Uterus (tissue), 3 donors: ENCODE measurements at regions not wholly inside any gene's neighbourhood (a gene's known extent, or its start where the extent isn't known, plus 50 kb on each side); places are given as distances from the start of the nearest gene placed in this dataset.

Experiments used
- DNase-seq, 2 donors: peaks; one replicate each; pipeline ENCODE4 v3.0.0-alpha.2; 2019 to 2020
- H3K27ac ChIP-seq, 2 donors: fragments of 200-600 bp; sonication (generic); 1 replicate in 1 of 2; 2 replicates in 1 of 2; pipeline ENCODE4 v1.5.1; 2016 to 2018
- H3K27me3 ChIP-seq, 2 donors: fragments of 200-600 bp; sonication (generic); one replicate each; pipeline ENCODE4 v1.5.1; 2018 to 2019; ENCODE audit warnings: control low read depth in 1 of 2
- H3K36me3 ChIP-seq, 2 donors: fragments of 200-600 bp; sonication (generic); one replicate each; pipeline ENCODE4 v1.5.1; 2019; ENCODE audit warnings: control low read depth in 1 of 2
- H3K4me1 ChIP-seq, 2 donors: fragments of 200-600 bp; sonication (generic); one replicate each; pipeline ENCODE4 v1.5.1; 2018 to 2019; ENCODE audit warnings: control low read depth in 1 of 2
- H3K4me3 ChIP-seq, 2 donors: fragments of 200-600 bp; sonication (generic); 1 replicate in 1 of 2; 2 replicates in 1 of 2; pipeline ENCODE4 v1.5.1; 2018 to 2019; ENCODE audit warnings: mild to moderate bottlenecking in 1 of 2
- H3K9me3 ChIP-seq, 2 donors: fragments of 200-600 bp; sonication (generic); one replicate each; pipeline ENCODE4 v1.5.1; 2019; ENCODE audit warnings: control low read depth in 1 of 2
- POLR2A ChIP-seq, 2 donors: fragments of 450-650 bp; IDR thresholded peaks; one replicate each; pipeline ENCODE4 v1.6.1; 2016; ENCODE audit warnings: antibody characterized with exemption in 2 of 2, mild to moderate bottlenecking in 1 of 2, moderate library complexity in 1 of 2
- intact Hi-C: fragments of 100-400 bp; cut with DNase I; formaldehyde crosslinking; loops from one replicate; pipeline ENCODE4 v1.15.1; 2023; ENCODE audit warnings: low total_unique reads
- TF ChIP-seq, protein P1 (sequence below), 4 experiments: fragments of 200-600 bp in 2 of 4; fragments of 450-650 bp in 2 of 4; sonication (generic) in 2 of 4; IDR thresholded peaks; one replicate each; pipeline ENCODE4 v1.5.1; 2016 to 2019; ENCODE audit warnings: antibody characterized with exemption in 4 of 4, mild to moderate bottlenecking in 2 of 4, moderate library complexity in 1 of 4
- donor health status: DM: yes; HTN: yes; CAD: no.

DNA sequence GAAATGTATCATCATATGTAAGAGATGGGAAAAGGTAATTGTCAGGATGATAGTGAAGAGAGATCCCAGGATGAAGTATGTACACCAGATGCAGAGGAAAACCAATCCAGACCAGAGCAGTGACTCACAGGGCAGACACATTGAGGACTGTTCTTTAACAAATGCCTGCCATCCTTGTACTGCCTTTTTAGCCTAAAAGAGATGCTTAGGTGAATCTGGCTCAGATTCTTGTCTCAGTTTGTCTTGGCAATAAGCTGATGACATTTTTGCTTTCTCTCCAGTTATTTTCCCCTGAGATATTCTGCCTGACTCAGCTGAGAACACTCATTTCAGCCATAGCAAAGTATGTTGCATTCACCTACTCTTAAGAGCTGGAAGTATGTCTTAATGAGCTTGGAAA lies 405.3 kb upstream of the USP15 start:
- Histone ChIP-seq H3K9me3 (no peaks in the 10 kb centered on the region), H3K27me3 (no peaks in the 10 kb centered on the region), H3K27ac (no peak overlapping the region), H3K36me3 (no peaks in the 10 kb centered on the region), H3K4me3 (no peak overlapping the region), H3K4me1 (no peaks in the 10 kb centered on the region)
- intact Hi-C loops = no loop called here
- TF ChIP-seq, protein P1, sequence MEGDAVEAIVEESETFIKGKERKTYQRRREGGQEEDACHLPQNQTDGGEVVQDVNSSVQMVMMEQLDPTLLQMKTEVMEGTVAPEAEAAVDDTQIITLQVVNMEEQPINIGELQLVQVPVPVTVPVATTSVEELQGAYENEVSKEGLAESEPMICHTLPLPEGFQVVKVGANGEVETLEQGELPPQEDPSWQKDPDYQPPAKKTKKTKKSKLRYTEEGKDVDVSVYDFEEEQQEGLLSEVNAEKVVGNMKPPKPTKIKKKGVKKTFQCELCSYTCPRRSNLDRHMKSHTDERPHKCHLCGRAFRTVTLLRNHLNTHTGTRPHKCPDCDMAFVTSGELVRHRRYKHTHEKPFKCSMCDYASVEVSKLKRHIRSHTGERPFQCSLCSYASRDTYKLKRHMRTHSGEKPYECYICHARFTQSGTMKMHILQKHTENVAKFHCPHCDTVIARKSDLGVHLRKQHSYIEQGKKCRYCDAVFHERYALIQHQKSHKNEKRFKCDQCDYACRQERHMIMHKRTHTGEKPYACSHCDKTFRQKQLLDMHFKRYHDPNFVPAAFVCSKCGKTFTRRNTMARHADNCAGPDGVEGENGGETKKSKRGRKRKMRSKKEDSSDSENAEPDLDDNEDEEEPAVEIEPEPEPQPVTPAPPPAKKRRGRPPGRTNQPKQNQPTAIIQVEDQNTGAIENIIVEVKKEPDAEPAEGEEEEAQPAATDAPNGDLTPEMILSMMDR (IDR thresholded peaks at IDR 0.05) = no peak
- no peak for TF ChIP-seq POLR2A (IDR thresholded peaks at IDR 0.05)
- no peak for DNase-seq

DNA sequence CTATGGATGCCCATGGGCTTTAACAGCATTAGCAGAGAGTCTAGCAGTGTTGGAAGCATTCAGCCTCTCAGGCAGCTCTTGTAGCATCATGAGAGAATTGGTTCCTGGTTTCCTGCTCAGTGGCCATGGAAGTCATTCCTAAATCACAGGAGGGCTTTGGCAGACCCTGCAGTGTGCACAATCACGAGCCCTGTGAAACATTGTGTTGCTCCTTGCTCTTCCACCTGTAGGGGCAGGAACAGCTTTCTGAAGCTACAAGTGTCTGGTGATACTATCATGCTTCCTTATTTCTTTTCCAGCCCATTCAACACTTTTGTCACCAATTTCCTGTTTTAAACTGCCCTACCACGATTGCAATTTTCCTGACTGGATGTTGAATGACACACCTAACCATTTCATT lies 402.2 kb upstream of the USP15 start:
- TF ChIP-seq POLR2A (IDR thresholded peaks at IDR 0.05) = no peak
- TF ChIP-seq, protein P1 (IDR thresholded peaks at IDR 0.05) = no peak
- no peaks in the 10 kb centered on the region for H3K9me3 ChIP-seq
- H3K36me3 ChIP-seq = no peaks in the 10 kb centered on the region
- no peak overlapping the region for H3K27ac ChIP-seq
- H3K4me3 ChIP-seq = no peak overlapping the region
- H3K27me3 ChIP-seq = no peaks in the 10 kb centered on the region
- no peaks in the 10 kb centered on the region for H3K4me1 ChIP-seq
- no peak for DNase-seq
- intact Hi-C loops = no loop called here

DNA sequence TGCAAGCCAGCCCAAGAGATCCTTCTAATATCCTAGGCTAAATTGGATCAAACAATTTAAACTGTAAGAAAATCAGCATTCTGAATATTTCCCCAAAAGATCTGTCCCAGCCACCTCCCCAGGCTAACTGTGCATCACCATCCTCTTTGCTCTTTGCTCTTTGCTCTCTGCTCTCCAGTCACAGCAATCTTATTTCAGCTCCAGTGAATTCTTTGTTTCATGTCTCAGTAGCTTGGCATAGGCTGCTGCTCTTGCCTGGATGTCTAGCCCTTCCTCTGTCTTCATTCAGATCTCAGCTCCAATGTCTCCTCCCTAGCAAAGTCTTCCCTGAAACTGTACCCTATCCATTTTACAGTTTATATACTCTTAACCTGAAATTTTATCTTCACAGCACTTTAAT lies 399.8 kb upstream of the USP15 start:
- DNase-seq = no peak
- intact Hi-C loops = no loop called here

DNA sequence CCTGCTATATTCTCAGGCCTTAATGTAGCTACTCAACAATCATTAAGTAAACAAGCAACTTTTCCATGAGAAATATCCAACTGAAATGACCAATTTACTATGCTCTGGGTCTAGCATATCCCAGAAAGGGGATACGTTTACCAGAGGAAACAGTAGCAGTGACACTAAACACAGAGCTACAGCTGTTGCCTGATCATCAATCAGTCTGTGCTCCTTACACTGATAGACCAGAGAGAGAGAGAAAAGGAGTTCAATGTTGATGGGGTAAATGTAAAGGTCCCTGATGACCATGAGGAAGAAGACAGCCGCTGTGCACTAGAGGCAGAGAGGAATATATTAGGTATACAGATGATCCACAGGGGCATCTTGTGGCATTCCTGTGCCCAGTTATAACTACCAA lies 397.2 kb upstream of the USP15 start:
- intact Hi-C loops = no loop called here
- Histone ChIP-seq H3K27ac (no peak overlapping the region), H3K4me3 (no peak overlapping the region), H3K9me3 (no peaks in the 10 kb centered on the region), H3K36me3 (no peaks in the 10 kb centered on the region), H3K27me3 (no peaks in the 10 kb centered on the region), H3K4me1 (no peaks in the 10 kb centered on the region)
- DNase-seq = no peak
- TF ChIP-seq, protein P1 (IDR thresholded peaks at IDR 0.05) = no peak
- TF ChIP-seq POLR2A (IDR thresholded peaks at IDR 0.05) = no peak

More for the DNA sequence above, 399.8 kb upstream of the USP15 start:
- Histone ChIP-seq H3K27ac (no peak overlapping the region), H3K4me1 (no peaks in the 10 kb centered on the region), H3K36me3 (no peaks in the 10 kb centered on the region), H3K27me3 (no peaks in the 10 kb centered on the region), H3K9me3 (no peaks in the 10 kb centered on the region), H3K4me3 (no peak overlapping the region)
- no peak for TF ChIP-seq POLR2A (IDR thresholded peaks at IDR 0.05)
- TF ChIP-seq, protein P1 (IDR thresholded peaks at IDR 0.05) = no peak

DNA sequence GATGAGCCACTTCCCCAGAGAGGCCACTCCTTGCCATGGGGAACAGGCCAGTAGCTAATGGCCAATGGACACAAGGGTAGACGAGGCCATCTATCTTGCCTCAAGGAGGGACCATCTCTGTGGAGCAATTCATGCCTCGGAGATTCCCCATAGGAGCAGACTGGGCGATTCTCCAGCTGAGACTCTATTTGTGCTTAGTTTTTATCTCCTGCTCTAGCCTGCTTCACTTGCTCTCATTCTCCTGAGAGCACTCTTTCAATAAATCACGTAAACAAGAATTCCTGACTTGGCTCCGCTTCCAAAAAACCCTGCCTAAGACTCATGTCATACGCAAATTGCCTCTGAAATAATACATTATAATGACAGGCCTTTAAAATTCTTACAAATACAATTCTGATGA lies 396.4 kb upstream of the USP15 start:
- intact Hi-C loops = no loop called here
- DNase-seq = no peak
- Histone ChIP-seq H3K4me3 (no peak overlapping the region), H3K36me3 (no peaks in the 10 kb centered on the region), H3K9me3 (no peaks in the 10 kb centered on the region), H3K27me3 (no peaks in the 10 kb centered on the region), H3K4me1 (no peaks in the 10 kb centered on the region), H3K27ac (no peak overlapping the region)
- TF ChIP-seq, protein P1 (IDR thresholded peaks at IDR 0.05) = no peak
- TF ChIP-seq POLR2A (IDR thresholded peaks at IDR 0.05) = no peak
